Central memory CD8-positive, alpha-beta T cell (primary cell): ENCODE measurements at regions not wholly inside any gene's neighbourhood (a gene's known extent, or its start where the extent isn't known, plus 50 kb on each side); places are given as distances from the start of the nearest gene placed in this dataset.

ENCODE experiments used
- ATAC-seq: fragments of 150-1000 bp; cut with Tn5 transposase; replicated peaks from 2 replicates; pipeline ENCODE4 v1.10.0; 2022; ENCODE audit warnings: mild to moderate bottlenecking, moderate FRiP score, moderate number of reproducible peaks; ENCODE audit not compliant: poor library complexity, severe bottlenecking; ENCODE audit errors: extremely low read depth
- DNase-seq, 2 donors: peaks; one replicate each; pipeline ENCODE4 v3.0.0; 2021; ENCODE audit warnings: low spot score in 2 of 2
- H3K27ac Mint-ChIP-seq: one replicate; pipeline ENCODE4 v1.8.0; 2022; ENCODE audit warnings: low read depth, mild to moderate bottlenecking, moderate library complexity, mixed read lengths
- H3K27me3 Mint-ChIP-seq: one replicate; pipeline ENCODE4 v1.8.0; 2022; ENCODE audit warnings: mixed read lengths
- H3K36me3 Mint-ChIP-seq: one replicate; pipeline ENCODE4 v1.8.0; 2022; ENCODE audit warnings: mild to moderate bottlenecking, moderate library complexity, mixed read lengths; ENCODE audit not compliant: insufficient read depth
- H3K4me1 Mint-ChIP-seq: one replicate; pipeline ENCODE4 v1.8.0; 2022; ENCODE audit warnings: mixed read lengths
- H3K4me3 Mint-ChIP-seq: one replicate; pipeline ENCODE4 v1.8.0; 2022; ENCODE audit warnings: mild to moderate bottlenecking, moderate library complexity, mixed read lengths
- H3K9me3 Mint-ChIP-seq: one replicate; pipeline ENCODE4 v1.8.0; 2022; ENCODE audit warnings: mixed read lengths

GRCh38 chr2:121818546-121818945, 63.1 kb downstream of the TSN start:
- no peak overlapping the region for H3K27ac Mint-ChIP-seq
- no peaks in the 10 kb centered on the region for H3K4me1 Mint-ChIP-seq
- peaks cover 33% of the 10 kb centered on the region for H3K27me3 Mint-ChIP-seq
- DNase-seq (no peak), ATAC-seq (no peak)
- no peaks in the 10 kb centered on the region for H3K9me3 Mint-ChIP-seq
- H3K36me3 Mint-ChIP-seq = no peaks in the 10 kb centered on the region
- no peak overlapping the region for H3K4me3 Mint-ChIP-seq

DNA sequence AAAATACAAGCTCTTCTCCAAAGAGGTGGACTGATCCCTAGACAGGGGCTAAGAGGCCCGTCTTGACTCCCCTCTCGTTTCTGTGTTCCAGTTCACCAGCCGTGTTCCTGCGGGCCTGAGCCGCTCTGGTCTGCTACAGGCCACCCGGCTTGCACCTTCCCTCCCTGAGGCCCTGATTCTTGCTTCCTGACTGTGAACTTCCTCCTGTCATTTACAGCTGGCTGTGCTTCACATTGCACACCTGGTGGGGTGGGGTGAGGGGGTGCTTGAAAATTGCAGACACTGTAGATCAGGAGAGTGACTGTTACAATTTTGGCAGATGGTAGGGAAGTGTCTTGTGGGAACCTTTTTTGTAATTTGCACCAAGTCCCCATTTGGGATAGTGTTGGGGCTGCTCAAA, 64.4 kb downstream of the TSN start:
- Mint-ChIP-seq H3K27me3 (peaks cover 45% of the 10 kb centered on the region), H3K4me3 (no peak overlapping the region), H3K27ac (no peak overlapping the region), H3K36me3 (no peaks in the 10 kb centered on the region), H3K4me1 (no peaks in the 10 kb centered on the region), H3K9me3 (no peaks in the 10 kb centered on the region)
- no peak for DNase-seq
- no peak for ATAC-seq

GRCh38 chr2:121821476-121822158, 66.2 kb downstream of the TSN start:
- Mint-ChIP-seq H3K9me3 (no peaks in the 10 kb centered on the region), H3K36me3 (no peaks in the 10 kb centered on the region), H3K27ac (no peak overlapping the region), H3K4me1 (no peaks in the 10 kb centered on the region), H3K4me3 (no peak overlapping the region), H3K27me3 (peaks cover 45% of the 10 kb centered on the region)
- ATAC-seq (no peak), DNase-seq (no peak)

GRCh38 chr2:121824264-121824663, 68.8 kb downstream of the TSN start:
- ATAC-seq = no peak
- Mint-ChIP-seq H3K36me3 (no peaks in the 10 kb centered on the region), H3K4me3 (no peak overlapping the region), H3K9me3 (no peaks in the 10 kb centered on the region), H3K27me3 (peaks cover 23% of the 10 kb centered on the region), H3K27ac (no peak overlapping the region), H3K4me1 (no peaks in the 10 kb centered on the region)
- DNase-seq = no peak

DNA sequence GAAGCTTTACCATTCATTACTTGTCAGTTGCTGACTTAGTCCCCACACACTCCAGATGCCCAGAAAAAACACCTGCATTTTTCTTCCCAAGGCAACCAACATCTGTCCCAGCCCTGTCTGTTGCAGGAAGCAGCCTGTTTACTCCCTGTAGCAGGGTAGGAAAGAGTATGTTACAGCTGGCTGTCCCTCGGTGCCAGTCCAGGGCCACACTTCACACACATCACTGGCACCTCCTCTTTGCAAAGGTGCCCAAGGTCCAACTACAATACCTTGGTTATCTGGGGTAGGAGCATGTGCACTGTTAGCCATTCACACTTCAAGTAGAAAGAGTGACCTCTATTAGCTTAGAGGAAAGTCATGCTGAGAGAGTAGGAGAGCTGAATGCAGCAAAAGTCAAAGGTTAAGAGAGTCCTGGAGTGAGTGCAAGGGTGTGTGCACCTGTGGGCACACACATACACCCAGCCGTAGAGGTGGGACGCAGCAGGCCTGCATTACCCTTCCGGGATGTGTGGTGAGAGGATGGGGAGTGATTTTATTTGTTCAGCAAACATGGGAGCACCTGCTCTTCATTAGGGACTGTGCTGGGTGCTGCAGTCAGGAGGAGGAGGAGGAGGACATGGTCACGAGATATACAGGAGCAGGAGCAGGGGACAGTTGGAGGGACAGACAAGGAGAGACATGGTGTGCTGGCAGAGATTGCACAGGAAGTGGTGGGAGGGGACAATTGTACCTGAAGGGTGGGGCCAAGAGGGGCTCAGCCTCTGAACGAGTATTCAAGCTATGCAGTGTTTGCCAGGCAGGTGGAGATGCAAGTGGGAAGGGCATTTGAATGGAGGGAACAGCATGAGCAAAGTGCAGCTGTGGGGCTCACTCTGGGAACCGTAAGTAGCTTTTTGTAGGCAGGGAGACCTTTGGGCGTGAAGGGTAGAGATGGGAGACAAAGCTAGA, 69.8 kb downstream of the TSN start:
- H3K9me3 Mint-ChIP-seq = no peaks in the 10 kb centered on the region
- no peaks in the 10 kb centered on the region for H3K36me3 Mint-ChIP-seq
- no peak for ATAC-seq
- H3K27me3 Mint-ChIP-seq = peaks cover 23% of the 10 kb centered on the region
- no peak overlapping the region for H3K27ac Mint-ChIP-seq
- no peak overlapping the region for H3K4me3 Mint-ChIP-seq
- no peaks in the 10 kb centered on the region for H3K4me1 Mint-ChIP-seq
- no peak for DNase-seq

DNA sequence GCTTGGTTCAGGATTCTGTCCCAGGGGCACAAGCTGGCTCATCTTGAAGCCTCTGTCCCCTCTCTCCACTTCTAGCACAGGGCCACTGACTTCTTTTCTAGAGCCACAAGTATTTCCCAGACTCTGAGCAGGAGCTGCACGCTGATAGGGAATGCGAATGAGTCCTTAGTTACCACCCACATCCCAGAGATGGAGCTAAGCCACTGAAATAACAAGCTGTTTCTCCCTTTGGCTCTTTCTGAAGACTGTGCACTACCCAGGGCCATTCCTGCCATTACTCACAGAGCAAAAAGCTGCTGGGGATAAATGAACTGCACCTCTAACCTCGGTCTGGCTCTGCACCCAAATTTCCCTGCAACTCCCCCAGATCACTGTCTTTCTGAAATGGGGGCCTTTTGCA, 70.6 kb downstream of the TSN start:
- no peak overlapping the region for H3K4me3 Mint-ChIP-seq
- H3K36me3 Mint-ChIP-seq = no peaks in the 10 kb centered on the region
- peaks cover 23% of the 10 kb centered on the region for H3K27me3 Mint-ChIP-seq
- ATAC-seq = no peak
- H3K27ac Mint-ChIP-seq = no peak overlapping the region
- no peak for DNase-seq
- H3K4me1 Mint-ChIP-seq = no peaks in the 10 kb centered on the region
- H3K9me3 Mint-ChIP-seq = no peaks in the 10 kb centered on the region

DNA sequence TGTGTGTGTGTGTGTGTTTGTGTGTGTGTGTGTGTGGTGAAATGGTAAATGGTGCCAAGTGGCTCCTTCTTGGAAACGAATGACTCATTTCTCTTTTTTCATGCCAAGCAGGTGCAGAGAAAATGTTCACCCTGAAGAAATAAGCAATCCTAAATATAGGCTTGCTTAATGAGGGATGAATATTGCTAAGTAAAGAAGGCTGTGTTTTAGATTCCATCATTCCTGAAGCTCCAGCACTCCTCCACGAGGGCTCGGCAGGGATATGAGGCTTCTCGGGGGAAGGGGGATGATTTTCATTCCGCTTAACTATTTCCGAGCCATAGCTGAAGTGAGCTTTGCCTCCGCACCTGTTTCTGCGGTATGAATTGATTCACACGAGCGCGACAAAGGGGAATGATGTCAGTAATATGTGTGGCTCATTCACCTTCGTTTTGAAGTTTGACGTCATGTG, 72.9 kb downstream of the TSN start:
- Mint-ChIP-seq H3K4me1 (no peaks in the 10 kb centered on the region), H3K27ac (no peak overlapping the region), H3K27me3 (peaks cover 26% of the 10 kb centered on the region), H3K4me3 (no peak overlapping the region), H3K9me3 (no peaks in the 10 kb centered on the region), H3K36me3 (no peaks in the 10 kb centered on the region)
- no peak for ATAC-seq
- no peak for DNase-seq

- Mint-ChIP-seq H3K4me1 (no peaks in the 10 kb centered on the region), H3K27ac (no peak overlapping the region), H3K27me3 (peaks cover 13% of the 10 kb centered on the region), H3K36me3 (no peaks in the 10 kb centered on the region), H3K9me3 (no peaks in the 10 kb centered on the region), H3K4me3 (no peak overlapping the region)
- ATAC-seq = no peak
- no peak for DNase-seq
Measured at GRCh38 chr2:121830809-121831208, 75.4 kb downstream of the TSN start.

GRCh38 chr2:121831841-121832240, 76.4 kb downstream of the TSN start:
- Mint-ChIP-seq H3K36me3 (no peaks in the 10 kb centered on the region), H3K4me1 (no peaks in the 10 kb centered on the region), H3K27me3 (peaks cover 23% of the 10 kb centered on the region), H3K4me3 (no peak overlapping the region), H3K27ac (no peak overlapping the region), H3K9me3 (no peaks in the 10 kb centered on the region)
- ATAC-seq = no peak
- DNase-seq = no peak

GRCh38 chr2:121832412-121833357, 77.2 kb downstream of the TSN start:
- H3K27me3 Mint-ChIP-seq = peaks cover 27% of the 10 kb centered on the region
- no peak overlapping the region for H3K27ac Mint-ChIP-seq
- H3K4me1 Mint-ChIP-seq = no peaks in the 10 kb centered on the region
- DNase-seq (no peak), ATAC-seq (no peak)
- no peaks in the 10 kb centered on the region for H3K9me3 Mint-ChIP-seq
- no peak overlapping the region for H3K4me3 Mint-ChIP-seq
- no peaks in the 10 kb centered on the region for H3K36me3 Mint-ChIP-seq

DNA sequence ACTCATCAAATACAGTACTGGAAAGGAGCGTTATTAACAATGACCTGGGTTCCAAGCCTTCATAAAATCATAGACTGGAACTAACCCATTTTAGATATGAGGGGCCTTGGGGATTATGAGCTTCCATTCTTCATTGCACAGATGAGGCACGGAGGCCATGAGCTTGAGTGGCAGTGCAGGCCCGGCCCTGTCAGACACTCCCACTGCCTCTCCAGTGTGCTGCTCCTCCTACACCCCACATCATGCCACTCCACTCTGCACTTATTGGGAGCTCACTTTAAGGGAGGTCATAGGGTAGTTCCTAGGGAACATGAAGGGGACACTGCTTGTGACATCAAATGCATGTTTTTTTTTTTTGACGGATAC, 77.9 kb downstream of the TSN start:
- DNase-seq (no peak), ATAC-seq (no peak)
- Mint-ChIP-seq H3K27ac (no peak overlapping the region), H3K9me3 (no peaks in the 10 kb centered on the region), H3K4me3 (no peak overlapping the region), H3K27me3 (peaks cover 27% of the 10 kb centered on the region), H3K4me1 (no peaks in the 10 kb centered on the region), H3K36me3 (no peaks in the 10 kb centered on the region)

GRCh38 chr2:121836611-121837010, 81.2 kb downstream of the TSN start:
- Mint-ChIP-seq H3K4me3 (no peak overlapping the region), H3K27ac (no peak overlapping the region), H3K4me1 (no peaks in the 10 kb centered on the region), H3K27me3 (peaks cover 25% of the 10 kb centered on the region), H3K36me3 (no peaks in the 10 kb centered on the region), H3K9me3 (no peaks in the 10 kb centered on the region)
- DNase-seq (no peak), ATAC-seq (no peak)
